Stimulated activated CD4-positive, alpha-beta T cell treated with anti-CD3 and anti-CD28 coated beads, Interleukin-1b, Interleukin-23, amount 100 ng/mL, for 24 hours (primary cell): ENCODE measurements at regions not wholly inside any gene's neighbourhood (a gene's known extent, or its start where the extent isn't known, plus 50 kb on each side); places are given as distances from the start of the nearest gene placed in this dataset.

Source experiments
- DNase-seq, 4 experiments: peaks; one replicate each; pipeline ENCODE4 v3.0.0-alpha.2; 2020; ENCODE audit warnings: low read depth in 4 of 4, low spot score in 1 of 4

DNA sequence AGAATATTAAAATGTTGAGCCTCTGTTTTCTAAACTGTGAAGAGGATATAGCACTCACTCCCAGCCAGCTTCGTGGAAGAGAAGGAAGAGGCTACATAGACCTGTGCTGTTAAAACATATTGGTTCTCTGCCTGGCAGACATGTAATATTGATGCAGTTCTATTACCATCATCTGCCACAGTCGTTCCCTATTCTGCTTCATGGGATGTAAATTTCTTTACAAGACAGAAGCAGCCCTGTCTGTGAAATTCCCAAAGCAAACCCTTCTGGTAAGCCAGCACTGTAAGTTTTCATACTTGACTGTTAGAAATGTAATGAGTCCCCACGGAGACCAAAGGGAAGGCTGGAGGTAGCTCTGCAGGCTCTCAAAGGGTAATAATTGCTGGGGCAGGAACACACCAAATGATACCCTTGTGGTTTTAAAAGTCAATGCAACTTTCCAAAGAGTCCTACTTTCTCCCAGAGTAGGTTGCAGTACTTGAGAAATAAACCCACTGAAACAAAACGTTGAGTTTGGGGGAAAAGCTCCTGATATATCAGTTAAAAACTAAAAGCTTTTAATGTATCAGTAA, 129.9 kb upstream of the HES1 start:
- no peak for DNase-seq

DNA sequence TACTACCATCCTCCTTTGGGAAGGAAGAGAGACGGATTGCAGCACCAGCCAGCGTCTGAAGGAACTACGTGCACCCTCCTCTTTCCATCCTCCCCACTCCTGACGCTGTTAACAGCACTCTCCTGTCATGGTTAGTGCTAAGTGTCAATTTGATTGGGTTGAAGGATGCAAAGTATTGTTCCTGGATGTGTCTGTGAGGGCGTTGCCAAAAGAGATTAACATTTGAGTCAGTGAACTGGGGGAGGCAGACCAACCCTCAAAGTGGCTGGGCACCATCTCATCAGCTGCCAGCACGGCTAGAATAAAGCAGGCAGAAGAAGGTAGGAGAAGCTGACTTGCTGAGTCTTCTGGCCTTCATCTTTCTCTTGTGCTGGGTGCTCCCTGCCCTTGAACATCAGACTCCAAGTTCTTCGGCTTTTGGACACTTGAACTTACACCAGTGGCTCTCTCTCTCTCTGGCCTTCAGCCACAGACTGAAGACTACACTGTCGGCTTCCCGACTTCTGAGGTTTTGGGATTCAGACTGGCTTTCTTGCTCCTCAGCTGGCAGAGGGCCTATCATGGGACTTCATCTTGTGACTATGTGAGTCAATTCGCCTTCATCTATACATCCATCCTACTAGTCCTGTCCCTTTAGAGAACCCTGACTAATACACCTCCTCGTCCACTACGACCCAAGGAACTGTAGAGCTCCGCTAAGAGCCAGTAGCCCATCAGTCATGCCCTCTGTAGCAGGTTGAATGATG, 128.2 kb upstream of the HES1 start:
- no peak for DNase-seq

DNA sequence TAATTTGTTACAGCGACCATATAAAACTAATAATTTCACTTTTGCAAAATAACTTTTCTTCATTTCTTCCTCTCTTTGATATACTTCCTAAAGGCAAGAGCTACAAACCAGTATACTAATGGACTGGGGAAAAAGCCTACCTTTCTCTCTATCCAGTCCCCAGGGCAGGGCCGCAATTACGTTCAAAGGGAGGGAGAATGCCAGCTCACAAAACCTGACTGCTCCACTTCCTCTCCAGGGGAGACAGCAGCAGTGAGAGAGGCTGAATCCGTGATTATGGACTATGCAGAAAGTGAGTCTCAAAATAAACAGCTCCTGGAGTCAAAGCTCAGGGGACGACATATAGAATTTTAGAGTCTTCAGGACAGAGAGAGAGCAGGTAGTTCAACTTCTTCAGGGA, 126.9 kb upstream of the HES1 start:
- DNase-seq: no peak

DNA sequence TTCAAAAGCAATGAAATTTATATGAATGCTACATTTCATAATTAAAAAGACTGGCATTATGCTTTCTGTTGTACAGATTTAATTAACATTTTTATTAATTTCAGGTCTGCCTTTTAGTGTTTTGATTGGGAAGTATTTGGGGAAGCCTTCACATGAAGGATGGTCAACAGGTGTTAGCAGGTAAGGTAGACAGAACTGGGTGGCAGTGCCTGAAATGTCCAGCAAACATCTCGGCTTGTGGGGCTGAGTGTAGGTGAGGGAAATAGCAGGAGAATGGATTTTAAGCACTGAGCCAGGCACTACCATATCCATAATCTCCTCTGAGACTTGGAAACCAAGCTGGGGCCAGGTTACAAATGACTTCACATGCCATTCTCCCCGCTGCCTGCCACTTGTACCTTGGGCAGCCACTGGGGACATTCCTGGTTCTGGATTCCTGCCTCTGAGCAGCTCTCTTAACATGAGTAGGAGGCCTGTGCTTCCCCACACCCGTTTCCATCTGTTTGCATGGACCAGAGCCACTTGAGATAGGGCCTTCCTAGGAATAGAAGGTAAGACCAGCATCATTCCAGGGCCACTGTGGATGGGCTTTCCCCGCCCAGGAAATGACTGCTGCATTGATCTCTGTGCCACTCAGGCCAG, 125.9 kb upstream of the HES1 start:
- DNase-seq: no peak

DNA sequence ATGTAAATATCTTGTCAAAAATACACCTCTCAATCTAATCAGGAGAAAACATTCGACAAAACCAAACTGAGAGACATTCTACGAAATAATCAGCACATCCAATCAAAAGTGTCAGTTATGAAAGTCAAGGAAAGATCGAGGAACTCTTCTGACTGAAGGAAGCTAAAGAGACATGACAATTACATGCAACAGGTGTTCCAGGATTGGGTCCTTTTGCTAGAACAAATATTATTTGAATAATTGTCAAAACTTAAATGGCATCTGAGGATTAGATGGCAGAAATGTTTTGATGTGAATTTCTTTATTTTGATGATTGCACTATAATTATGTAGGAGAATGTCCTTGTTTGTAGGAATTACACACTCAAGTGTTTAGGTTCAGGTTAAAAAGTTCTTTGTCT, 124.1 kb upstream of the HES1 start:
- no peak for DNase-seq

GRCh38 chr3:194013928-194014327, 122.0 kb upstream of the HES1 start:
- DNase-seq: no peak

DNA sequence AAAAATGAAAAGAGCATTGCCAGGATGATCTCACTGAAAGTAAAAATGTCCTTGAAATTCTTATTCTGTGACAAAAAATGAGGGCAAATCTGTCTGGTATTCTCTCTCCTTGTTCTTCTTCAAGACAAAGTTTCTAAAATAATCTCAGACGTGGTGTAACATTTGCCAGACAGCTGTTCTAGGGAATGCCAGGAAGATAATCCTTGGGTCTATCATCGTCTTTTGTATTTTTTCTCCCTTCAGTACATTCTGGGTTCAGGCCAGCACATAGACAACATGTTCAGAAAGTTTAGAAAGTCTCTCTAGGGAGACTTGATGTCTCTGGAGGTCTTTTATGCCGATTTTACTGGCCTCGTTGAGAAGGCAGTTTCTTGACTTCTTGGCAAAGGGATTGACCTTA, 121.2 kb upstream of the HES1 start:
- DNase-seq: no peak

GRCh38 chr3:194019398-194020165, 116.4 kb upstream of the HES1 start:
- DNase-seq: no peak

DNA sequence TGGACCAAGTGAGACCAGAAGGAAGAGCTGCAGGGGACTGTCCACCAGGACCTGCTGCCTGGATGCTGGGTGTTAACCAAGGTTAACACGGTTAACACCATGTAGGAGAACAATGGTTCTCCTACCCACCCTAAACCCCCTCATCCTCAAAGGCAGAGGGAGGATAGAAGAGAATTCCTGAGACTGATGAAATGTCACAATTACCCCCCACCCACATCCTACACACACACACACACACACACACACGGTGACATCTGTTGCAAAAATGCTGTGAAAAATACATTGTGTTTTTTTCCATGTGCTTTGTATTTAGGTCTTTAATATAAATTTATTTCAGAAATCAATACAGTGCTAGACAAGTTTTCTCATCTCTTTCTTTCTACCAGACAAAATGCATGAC, 113.9 kb upstream of the HES1 start:
- no peak for DNase-seq

DNA sequence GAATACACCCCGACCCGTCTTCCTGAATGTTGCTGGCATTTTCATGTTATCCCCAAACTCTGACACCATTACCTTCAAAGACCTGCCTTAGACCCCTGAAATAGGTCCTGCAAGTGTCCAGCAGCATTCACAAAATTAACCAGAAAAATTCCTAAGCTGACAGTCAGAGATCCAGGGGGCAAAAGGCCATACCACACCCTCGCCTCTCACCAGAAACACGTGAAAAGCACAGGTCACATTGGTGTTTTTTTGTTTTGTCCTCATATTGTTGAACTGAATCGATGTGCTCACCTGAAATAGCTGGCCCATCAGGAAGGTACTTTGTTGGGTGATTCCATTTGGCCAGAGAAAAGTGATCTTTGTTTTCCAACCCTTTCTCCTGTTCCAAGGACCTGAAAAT, 113.1 kb upstream of the HES1 start:
- no peak for DNase-seq

GRCh38 chr3:194023501-194024280, 112.3 kb upstream of the HES1 start:
- DNase-seq: no peak

DNA sequence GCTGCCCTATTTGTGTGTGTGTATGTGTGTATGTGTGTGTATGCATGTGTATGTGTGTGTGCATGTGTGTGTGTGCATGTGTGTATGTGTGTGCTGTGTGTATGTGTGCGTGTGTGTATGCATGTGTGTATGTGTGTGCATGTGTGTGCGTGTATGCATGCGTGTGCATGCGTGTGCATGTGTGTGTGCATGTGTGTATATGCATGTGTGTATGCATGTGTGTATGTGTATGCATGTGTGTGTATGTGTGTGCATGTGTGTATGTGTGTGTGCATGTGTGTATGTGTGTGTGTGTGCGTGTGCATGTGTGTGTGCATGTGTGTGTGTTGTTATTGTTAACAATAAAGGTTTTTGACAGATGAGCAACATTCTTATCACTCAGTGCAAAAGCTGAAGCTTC, 110.8 kb upstream of the HES1 start:
- no peak for DNase-seq

GRCh38 chr3:194025951-194026350, 110.0 kb upstream of the HES1 start:
- no peak for DNase-seq

GRCh38 chr3:194028434-194029004, 107.4 kb upstream of the HES1 start:
- no peak for DNase-seq

DNA sequence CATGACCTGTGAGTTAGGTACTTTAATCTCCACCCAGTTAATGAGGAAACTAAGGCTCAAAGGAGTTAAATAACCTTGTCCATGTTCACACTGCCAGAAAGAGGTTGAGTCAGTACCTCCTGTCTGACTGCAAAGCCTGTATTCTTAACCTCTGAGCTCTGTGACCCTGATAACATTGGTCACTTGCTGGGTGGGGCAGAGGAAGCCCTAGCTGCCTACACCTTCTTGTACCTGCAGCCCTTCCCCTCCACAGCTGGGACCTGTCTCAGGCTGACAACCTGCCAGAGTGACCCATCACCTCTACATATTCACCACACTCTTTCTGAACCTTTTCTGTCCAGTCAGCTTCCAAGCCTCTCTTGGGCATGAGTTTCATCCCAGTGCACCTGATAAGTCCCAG, 106.1 kb upstream of the HES1 start:
- DNase-seq: no peak

DNA sequence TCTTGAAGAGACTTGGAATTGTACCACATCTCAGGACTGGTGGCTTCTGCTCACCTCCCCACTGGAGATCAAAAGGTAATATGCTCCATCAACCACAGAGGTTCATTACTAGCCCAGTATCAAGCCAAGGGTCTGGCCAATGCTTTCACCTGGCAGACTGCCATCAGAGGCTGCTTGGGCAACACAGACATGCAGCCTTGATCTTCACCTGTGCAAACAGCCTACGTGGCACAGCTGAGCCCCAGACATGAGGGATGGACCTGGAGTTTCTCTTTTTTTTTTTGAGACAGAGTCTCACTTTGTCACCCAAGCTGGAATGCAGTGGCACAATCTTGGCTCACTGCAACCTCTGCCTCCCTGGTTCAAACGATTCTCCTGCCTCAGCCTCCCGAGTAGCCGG, 105.6 kb upstream of the HES1 start:
- DNase-seq: no peak

DNA sequence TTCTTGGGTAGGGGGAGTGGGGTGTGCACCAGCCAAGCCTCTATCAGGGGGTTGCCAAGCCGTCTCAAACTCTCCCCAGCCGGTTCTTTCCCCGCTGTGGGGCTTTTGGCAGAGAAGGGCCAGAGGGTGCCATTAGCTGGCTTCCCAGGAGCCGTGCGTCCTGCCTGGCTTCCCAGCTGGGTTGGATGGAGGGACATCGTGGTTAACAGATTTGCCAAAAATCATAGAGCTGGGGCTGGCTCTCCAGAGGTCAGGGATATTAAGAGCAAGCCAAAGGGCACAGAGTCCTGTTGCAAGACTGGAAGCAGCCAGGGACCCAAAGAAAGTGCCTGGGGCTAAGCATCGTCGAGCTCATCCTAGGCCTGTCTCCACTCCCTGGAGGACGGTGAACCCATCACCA, 104.6 kb upstream of the HES1 start:
- no peak for DNase-seq

GRCh38 chr3:194031867-194032635, 103.9 kb upstream of the HES1 start:
- no peak for DNase-seq

GRCh38 chr3:194032828-194033435, 103.0 kb upstream of the HES1 start:
- DNase-seq: no peak
